ENCODE measurements at regions not wholly inside any gene's neighbourhood (a gene's known extent, or its start where the extent isn't known, plus 50 kb on each side); places are given as distances from the start of the nearest gene placed in this dataset.

- H3K9ac ChIP-seq (ENCODE audit: low read depth, low read length): no peak overlapping the region
- no peak overlapping the region for H3K27ac ChIP-seq (ENCODE audit: low read depth, low read length)
- H3K9me3 ChIP-seq (ENCODE audit: control insufficient read depth, insufficient read depth, low read length): no peaks in the 10 kb centered on the region
- H3K27me3 ChIP-seq (ENCODE audit: control insufficient read depth, insufficient read depth, low read length): no peaks in the 10 kb centered on the region
- no peak overlapping the region for H3K4me3 ChIP-seq (ENCODE audit: low read depth, low read length)
- no peaks in the 10 kb centered on the region for H3K36me3 ChIP-seq (ENCODE audit: control insufficient read depth, insufficient read depth, low read length)
- no peaks in the 10 kb centered on the region for H3K4me1 ChIP-seq (ENCODE audit: control insufficient read depth, insufficient read depth, low read length)
These were observed 308.7 kb downstream of the GBA3 start for GRCh38 chr4:23001478-23001877.

- H3K9me3 ChIP-seq (ENCODE audit: control insufficient read depth, insufficient read depth, low read length): no peaks in the 10 kb centered on the region
- no peak overlapping the region for H3K27ac ChIP-seq (ENCODE audit: low read depth, low read length)
- no peak overlapping the region for H3K9ac ChIP-seq (ENCODE audit: low read depth, low read length)
- H3K4me3 ChIP-seq (ENCODE audit: low read depth, low read length): no peak overlapping the region
- no peaks in the 10 kb centered on the region for H3K4me1 ChIP-seq (ENCODE audit: control insufficient read depth, insufficient read depth, low read length)
- H3K27me3 ChIP-seq (ENCODE audit: control insufficient read depth, insufficient read depth, low read length): no peaks in the 10 kb centered on the region
- no peaks in the 10 kb centered on the region for H3K36me3 ChIP-seq (ENCODE audit: control insufficient read depth, insufficient read depth, low read length)
These were observed 306.7 kb downstream of the GBA3 start for GRCh38 chr4:22999419-22999818.

GRCh38 chr4:22997358-22998224, 304.9 kb downstream of the GBA3 start:
- Histone ChIP-seq H3K27me3 (ENCODE audit: control insufficient read depth, insufficient read depth, low read length) (no peaks in the 10 kb centered on the region), H3K9me3 (ENCODE audit: control insufficient read depth, insufficient read depth, low read length) (no peaks in the 10 kb centered on the region), H3K4me1 (ENCODE audit: control insufficient read depth, insufficient read depth, low read length) (no peaks in the 10 kb centered on the region), H3K27ac (ENCODE audit: low read depth, low read length) (no peak overlapping the region), H3K36me3 (ENCODE audit: control insufficient read depth, insufficient read depth, low read length) (no peaks in the 10 kb centered on the region), H3K4me3 (ENCODE audit: low read depth, low read length) (no peak overlapping the region), H3K9ac (ENCODE audit: low read depth, low read length) (no peak overlapping the region)

DNA sequence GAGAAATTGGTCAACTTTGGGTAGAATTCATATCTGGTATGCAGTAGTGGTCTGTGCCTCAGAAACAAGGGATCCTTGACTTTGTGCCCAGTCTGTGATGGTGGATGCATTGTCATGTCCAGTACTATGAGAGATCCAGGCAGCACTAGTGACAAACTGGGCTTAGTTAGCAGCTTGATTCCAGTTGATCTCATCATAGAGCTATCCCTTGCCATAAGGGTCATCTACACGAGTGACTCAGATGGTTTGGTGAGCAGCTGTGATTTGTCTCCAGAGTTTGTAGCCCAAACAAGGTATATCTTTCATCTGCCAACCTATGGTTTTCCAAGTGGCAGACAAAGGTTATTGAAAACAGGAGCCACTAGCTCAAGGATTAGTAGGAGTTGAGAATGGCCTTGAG, 298.8 kb downstream of the GBA3 start:
- Histone ChIP-seq H3K27ac (ENCODE audit: low read depth, low read length) (no peak overlapping the region), H3K4me1 (ENCODE audit: control insufficient read depth, insufficient read depth, low read length) (no peaks in the 10 kb centered on the region), H3K36me3 (ENCODE audit: control insufficient read depth, insufficient read depth, low read length) (no peaks in the 10 kb centered on the region), H3K9me3 (ENCODE audit: control insufficient read depth, insufficient read depth, low read length) (no peaks in the 10 kb centered on the region), H3K4me3 (ENCODE audit: low read depth, low read length) (no peak overlapping the region), H3K27me3 (ENCODE audit: control insufficient read depth, insufficient read depth, low read length) (no peaks in the 10 kb centered on the region), H3K9ac (ENCODE audit: low read depth, low read length) (no peak overlapping the region)

- H3K4me3 ChIP-seq (ENCODE audit: low read depth, low read length): no peak overlapping the region
- H3K9me3 ChIP-seq (ENCODE audit: control insufficient read depth, insufficient read depth, low read length): no peaks in the 10 kb centered on the region; the same call in 1 of the 2 replicates
- H3K27me3 ChIP-seq (ENCODE audit: control insufficient read depth, insufficient read depth, low read length): no peaks in the 10 kb centered on the region
- H3K9ac ChIP-seq (ENCODE audit: low read depth, low read length): no peak overlapping the region
- H3K36me3 ChIP-seq (ENCODE audit: control insufficient read depth, insufficient read depth, low read length): no peaks in the 10 kb centered on the region
- H3K27ac ChIP-seq (ENCODE audit: low read depth, low read length): no peak overlapping the region
- H3K4me1 ChIP-seq (ENCODE audit: control insufficient read depth, insufficient read depth, low read length): no peaks in the 10 kb centered on the region
These were observed 295.8 kb downstream of the GBA3 start for GRCh38 chr4:22988526-22988925.

DNA sequence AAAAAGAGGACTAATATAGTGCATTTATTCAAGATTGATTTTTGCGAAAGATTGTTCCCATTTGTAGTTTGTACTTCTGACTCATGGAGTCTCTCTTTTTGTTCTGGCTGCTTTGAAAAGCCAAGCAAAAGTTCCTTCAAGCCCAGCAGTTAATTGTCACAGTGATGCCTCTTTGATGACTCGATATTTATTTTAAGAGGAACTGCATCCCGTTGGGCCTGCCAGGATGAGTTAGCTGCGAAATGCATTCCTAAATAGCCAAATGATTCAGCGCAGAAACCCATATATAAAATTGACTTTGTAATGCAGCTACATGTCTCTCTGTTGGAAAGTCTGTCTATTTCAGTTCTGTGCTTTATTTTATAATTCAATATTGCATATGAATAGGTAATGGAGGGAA, 295.1 kb downstream of the GBA3 start:
- no peaks in the 10 kb centered on the region for H3K4me1 ChIP-seq (ENCODE audit: control insufficient read depth, insufficient read depth, low read length)

GRCh38 chr4:22986881-22987280, 294.1 kb downstream of the GBA3 start:
- Histone ChIP-seq H3K36me3 (ENCODE audit: control insufficient read depth, insufficient read depth, low read length) (no peaks in the 10 kb centered on the region), H3K4me3 (ENCODE audit: low read depth, low read length) (no peak overlapping the region), H3K4me1 (ENCODE audit: control insufficient read depth, insufficient read depth, low read length) (no peaks in the 10 kb centered on the region), H3K9ac (ENCODE audit: low read depth, low read length) (no peak overlapping the region), H3K27me3 (ENCODE audit: control insufficient read depth, insufficient read depth, low read length) (no peaks in the 10 kb centered on the region), H3K27ac (ENCODE audit: low read depth, low read length) (no peak overlapping the region), H3K9me3 (ENCODE audit: control insufficient read depth, insufficient read depth, low read length) (no peaks in the 10 kb centered on the region; the same call in 1 of the 2 replicates)

More for the DNA sequence above, 295.1 kb downstream of the GBA3 start:
- Histone ChIP-seq H3K27me3 (ENCODE audit: control insufficient read depth, insufficient read depth, low read length) (no peaks in the 10 kb centered on the region), H3K27ac (ENCODE audit: low read depth, low read length) (no peak overlapping the region), H3K9ac (ENCODE audit: low read depth, low read length) (no peak overlapping the region), H3K36me3 (ENCODE audit: control insufficient read depth, insufficient read depth, low read length) (no peaks in the 10 kb centered on the region), H3K9me3 (ENCODE audit: control insufficient read depth, insufficient read depth, low read length) (no peaks in the 10 kb centered on the region; the same call in 1 of the 2 replicates), H3K4me3 (ENCODE audit: low read depth, low read length) (no peak overlapping the region)

GRCh38 chr4:22986262-22986661, 293.5 kb downstream of the GBA3 start:
- no peaks in the 10 kb centered on the region for H3K36me3 ChIP-seq (ENCODE audit: control insufficient read depth, insufficient read depth, low read length)
- no peaks in the 10 kb centered on the region for H3K4me1 ChIP-seq (ENCODE audit: control insufficient read depth, insufficient read depth, low read length)
- H3K9me3 ChIP-seq (ENCODE audit: control insufficient read depth, insufficient read depth, low read length): no peaks in the 10 kb centered on the region; the same call in 1 of the 2 replicates
- H3K4me3 ChIP-seq (ENCODE audit: low read depth, low read length): no peak overlapping the region
- no peak overlapping the region for H3K9ac ChIP-seq (ENCODE audit: low read depth, low read length)
- H3K27ac ChIP-seq (ENCODE audit: low read depth, low read length): no peak overlapping the region
- H3K27me3 ChIP-seq (ENCODE audit: control insufficient read depth, insufficient read depth, low read length): no peaks in the 10 kb centered on the region

- no peaks in the 10 kb centered on the region for H3K4me1 ChIP-seq (ENCODE audit: control insufficient read depth, insufficient read depth, low read length)
- no peaks in the 10 kb centered on the region; the same call in 1 of the 2 replicates for H3K9me3 ChIP-seq (ENCODE audit: control insufficient read depth, insufficient read depth, low read length)
- no peak overlapping the region for H3K4me3 ChIP-seq (ENCODE audit: low read depth, low read length)
- no peak overlapping the region for H3K9ac ChIP-seq (ENCODE audit: low read depth, low read length)
- no peak overlapping the region for H3K27ac ChIP-seq (ENCODE audit: low read depth, low read length)
- no peaks in the 10 kb centered on the region for H3K27me3 ChIP-seq (ENCODE audit: control insufficient read depth, insufficient read depth, low read length)
- no peaks in the 10 kb centered on the region for H3K36me3 ChIP-seq (ENCODE audit: control insufficient read depth, insufficient read depth, low read length)
These were observed 291.7 kb downstream of the GBA3 start for GRCh38 chr4:22984390-22984789.

GRCh38 chr4:22978656-22979055, 285.9 kb downstream of the GBA3 start:
- H3K36me3 ChIP-seq (ENCODE audit: control insufficient read depth, insufficient read depth, low read length): no peaks in the 10 kb centered on the region
- no peak overlapping the region for H3K27ac ChIP-seq (ENCODE audit: low read depth, low read length)
- no peak overlapping the region for H3K9ac ChIP-seq (ENCODE audit: low read depth, low read length)
- peaks cover 3% of the 10 kb centered on the region; the same call in 1 of the 2 replicates for H3K9me3 ChIP-seq (ENCODE audit: control insufficient read depth, insufficient read depth, low read length)
- H3K4me1 ChIP-seq (ENCODE audit: control insufficient read depth, insufficient read depth, low read length): no peaks in the 10 kb centered on the region
- no peaks in the 10 kb centered on the region for H3K27me3 ChIP-seq (ENCODE audit: control insufficient read depth, insufficient read depth, low read length)
- no peak overlapping the region for H3K4me3 ChIP-seq (ENCODE audit: low read depth, low read length)

- Histone ChIP-seq H3K9me3 (ENCODE audit: control insufficient read depth, insufficient read depth, low read length) (peaks cover 3% of the 10 kb centered on the region; the same call in 1 of the 2 replicates), H3K27ac (ENCODE audit: low read depth, low read length) (no peak overlapping the region), H3K9ac (ENCODE audit: low read depth, low read length) (no peak overlapping the region), H3K4me1 (ENCODE audit: control insufficient read depth, insufficient read depth, low read length) (no peaks in the 10 kb centered on the region), H3K27me3 (ENCODE audit: control insufficient read depth, insufficient read depth, low read length) (no peaks in the 10 kb centered on the region), H3K4me3 (ENCODE audit: low read depth, low read length) (no peak overlapping the region), H3K36me3 (ENCODE audit: control insufficient read depth, insufficient read depth, low read length) (no peaks in the 10 kb centered on the region)
These were observed 277.9 kb downstream of the GBA3 start for GRCh38 chr4:22970665-22971064.

Data from HUES48 (cell line).